Renal cortical epithelial cell (primary cell): ENCODE measurements at regions not wholly inside any gene's neighbourhood (a gene's known extent, or its start where the extent isn't known, plus 50 kb on each side); places are given as distances from the start of the nearest gene placed in this dataset.
"Not testable (repeated sequence)": the region's sequence is repeated elsewhere in the genome, so short reads cannot be mapped to it uniquely, and the experiment has no call there.

Experiments
- DNase-seq: peaks from one replicate; pipeline ENCODE4 v3.0.0-alpha.2; 2011; ENCODE audit warnings: low read depth

DNA sequence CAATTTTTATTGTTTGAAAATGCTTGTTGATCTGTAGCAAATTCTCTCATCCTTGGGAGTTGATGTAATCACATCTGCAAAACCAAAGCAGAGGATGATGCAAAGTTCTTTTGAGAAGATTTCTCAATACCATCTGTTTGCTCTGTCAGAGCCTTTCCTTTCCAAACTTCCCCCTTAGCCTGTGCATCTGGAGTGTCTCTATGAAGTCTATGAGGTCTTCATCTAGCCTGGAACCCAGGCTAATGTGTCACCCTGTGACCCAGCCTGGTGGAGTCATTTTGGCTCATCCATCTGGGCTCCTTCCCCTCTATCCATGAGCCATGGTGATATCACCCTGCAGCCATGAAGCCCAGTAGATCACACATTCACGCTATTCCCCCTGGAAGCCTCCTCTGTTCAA is 123.2 kb upstream of the SLC7A14 start:
- no peak for DNase-seq

DNA sequence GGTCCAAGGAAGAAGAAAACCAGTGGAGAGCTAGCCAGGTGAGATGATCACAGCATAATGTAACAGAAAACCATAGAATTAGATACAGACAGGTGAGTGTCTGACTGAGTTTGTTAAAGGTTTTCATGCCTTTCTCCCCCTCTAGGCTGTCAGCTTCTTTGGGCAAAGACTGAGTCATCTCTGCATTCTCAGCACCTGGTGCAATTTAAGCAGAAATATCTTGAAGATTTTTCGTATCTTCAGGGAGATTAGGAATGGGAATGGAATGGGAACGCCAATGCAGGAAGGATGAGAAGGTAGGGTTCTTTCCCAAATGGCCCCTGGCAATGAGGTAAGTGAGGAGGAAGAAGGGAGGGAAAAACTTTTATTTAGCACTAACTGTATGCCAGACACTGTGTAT is 122.0 kb upstream of the SLC7A14 start:
- no peak for DNase-seq

- no peak for DNase-seq
Observed at GRCh38 chr3:170705131-170705530, 119.3 kb upstream of the SLC7A14 start.

DNA sequence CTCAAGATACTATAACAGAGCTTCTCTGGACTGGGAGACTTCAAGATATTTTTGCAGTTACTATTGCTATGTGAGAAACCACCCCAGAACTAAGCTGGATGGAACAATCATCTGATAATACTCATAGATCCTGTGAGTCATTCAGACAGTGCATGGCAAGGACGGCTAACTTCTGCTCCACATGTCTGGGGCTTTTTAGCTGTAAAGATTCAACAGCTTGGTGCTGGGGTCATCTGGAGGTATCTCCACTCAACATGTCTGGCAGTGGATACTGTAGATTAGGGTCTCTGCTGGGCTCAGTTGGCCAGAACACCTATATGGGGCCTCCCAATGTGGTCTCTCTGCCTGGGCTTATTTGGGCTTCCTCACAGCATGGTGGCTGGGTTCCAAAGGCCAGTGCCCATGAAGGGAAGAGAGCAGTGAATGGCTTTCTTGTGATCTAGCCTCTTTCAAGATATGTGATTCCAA is 117.3 kb upstream of the SLC7A14 start:
- DNase-seq = peak; percentile 26

DNA sequence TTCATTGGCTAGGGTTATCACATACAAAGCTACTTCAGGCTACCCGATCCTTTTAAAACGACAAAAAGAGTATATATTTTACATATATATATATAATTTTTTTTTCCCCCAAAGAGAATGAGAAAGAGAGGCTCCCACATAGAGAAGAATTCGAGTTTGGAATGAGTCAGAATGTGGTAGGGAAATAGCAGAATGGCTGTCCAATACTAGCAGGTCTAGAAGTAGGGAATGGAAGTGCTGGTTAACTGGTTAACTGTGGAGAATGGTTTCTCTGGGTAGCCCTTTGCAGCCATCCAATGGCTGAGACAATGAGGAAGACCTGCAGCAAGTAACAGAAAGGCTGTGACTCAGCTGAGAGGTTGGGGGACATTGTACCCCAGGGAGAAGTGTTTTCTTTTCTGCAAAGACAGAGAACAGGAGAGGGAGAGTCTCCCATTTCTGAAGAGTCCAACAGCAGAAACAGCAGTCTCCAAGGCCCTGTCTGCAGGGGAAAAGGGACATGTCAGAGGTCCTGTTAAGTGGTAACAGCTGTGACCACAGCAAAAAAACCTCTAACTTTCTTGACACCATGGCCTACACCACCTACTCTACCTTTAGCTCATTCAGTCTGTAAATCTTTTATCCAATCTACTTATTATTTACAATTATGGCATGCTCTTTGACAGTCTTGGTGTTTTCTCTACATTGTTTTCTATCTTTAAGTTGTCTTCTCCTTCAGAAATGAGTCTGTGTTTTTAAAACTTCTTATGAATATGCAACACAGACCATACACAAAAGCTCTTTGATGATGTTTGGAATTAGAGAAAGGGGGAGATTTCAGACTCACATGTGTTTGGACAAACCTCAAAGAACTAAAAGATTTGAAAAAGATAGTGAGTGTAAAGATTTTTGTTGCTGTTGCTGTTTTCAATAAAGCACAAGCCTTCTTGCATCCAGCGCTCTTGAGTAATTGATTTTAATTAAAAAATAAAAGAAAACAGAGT is 116.1 kb upstream of the SLC7A14 start:
- DNase-seq = no peak

GRCh38 chr3:170700054-170700404 is 114.2 kb upstream of the SLC7A14 start:
- DNase-seq = no peak

DNA sequence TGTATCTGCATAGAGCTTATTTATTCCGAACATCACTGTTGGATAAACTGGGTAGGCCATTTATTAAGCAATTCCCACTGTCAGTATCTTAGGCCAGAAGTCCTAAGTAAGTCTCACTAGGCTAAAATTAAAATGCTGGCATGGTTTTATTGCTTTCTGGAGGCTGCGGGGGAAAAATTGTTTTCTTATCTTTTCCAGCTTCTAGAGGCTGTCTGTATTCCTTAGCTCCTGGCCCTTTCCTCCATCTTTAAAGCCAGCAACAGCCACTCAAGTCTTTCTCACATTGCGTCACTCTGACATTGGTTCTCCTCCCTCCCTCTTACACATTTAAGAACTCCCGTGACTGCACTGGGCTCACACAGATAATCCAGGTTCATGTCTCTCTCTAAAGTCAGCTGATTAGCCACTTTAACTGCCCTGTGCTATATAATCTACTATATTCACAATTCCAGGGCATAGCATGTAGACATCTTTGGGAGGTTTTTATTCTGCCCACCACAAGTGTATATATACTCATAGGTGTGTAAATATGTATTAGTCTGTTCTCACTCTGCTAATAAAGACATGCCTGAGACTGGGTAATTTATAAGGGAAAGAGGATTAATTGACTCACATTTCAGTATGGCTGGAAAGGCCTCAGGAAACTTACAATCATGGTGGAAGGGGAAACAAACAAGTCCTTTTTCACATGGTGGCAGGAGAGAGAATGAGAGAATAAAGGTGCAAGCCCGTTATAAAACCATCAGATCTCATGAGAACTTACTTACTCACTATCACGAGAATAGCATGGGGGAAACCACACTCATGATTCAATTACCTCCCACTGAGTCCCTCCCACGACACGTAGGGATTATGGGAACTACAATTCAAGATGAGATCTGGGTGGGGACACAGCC is 113.5 kb upstream of the SLC7A14 start:
- DNase-seq = no peak

GRCh38 chr3:170697908-170698307 is 112.0 kb upstream of the SLC7A14 start:
- DNase-seq = no peak

DNA sequence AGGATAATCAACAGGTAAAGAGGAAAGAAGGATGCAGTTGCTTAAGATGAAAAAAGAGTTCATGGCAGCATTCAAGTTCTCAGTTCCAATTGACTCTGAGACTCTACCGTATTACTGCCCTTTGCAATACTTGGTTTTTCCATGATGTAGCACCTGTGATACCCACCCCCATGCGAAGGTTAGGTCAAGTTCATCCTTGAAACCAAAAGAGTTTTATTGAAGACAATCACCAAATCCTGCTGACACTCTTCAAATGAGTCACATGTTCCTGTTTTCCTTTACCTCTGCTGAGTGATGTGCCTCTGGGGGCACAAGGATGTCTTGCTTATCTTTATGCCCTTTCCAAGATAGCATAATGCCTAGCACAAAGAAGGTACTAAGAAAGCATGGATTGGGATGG is 111.3 kb upstream of the SLC7A14 start:
- no peak for DNase-seq

DNA sequence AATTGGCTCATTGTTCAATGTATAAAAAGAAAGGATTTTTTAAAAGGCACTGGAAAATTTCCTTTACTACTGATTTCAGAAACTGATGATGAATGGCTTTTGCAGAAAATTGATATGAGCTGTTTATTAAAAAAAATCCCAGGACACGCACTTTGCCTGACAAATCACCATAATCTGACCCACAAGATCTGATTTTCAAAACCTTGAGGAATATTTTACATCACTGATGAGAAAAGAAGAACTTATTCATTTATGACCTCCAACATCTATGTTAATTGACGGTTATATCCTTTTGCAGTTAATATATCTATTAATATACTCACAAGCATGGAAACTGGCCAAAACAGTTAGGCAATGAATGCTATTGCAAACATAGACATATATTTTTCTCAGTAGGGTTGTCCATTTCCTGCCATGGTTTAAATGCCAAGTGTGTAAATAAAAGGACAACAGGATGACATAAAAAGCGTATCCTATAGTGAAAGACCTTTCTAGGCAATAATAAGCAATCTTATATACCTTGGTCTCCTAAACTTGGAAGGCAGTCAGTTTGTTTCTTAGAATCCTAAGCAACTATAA is 109.7 kb upstream of the SLC7A14 start:
- DNase-seq = no peak

DNA sequence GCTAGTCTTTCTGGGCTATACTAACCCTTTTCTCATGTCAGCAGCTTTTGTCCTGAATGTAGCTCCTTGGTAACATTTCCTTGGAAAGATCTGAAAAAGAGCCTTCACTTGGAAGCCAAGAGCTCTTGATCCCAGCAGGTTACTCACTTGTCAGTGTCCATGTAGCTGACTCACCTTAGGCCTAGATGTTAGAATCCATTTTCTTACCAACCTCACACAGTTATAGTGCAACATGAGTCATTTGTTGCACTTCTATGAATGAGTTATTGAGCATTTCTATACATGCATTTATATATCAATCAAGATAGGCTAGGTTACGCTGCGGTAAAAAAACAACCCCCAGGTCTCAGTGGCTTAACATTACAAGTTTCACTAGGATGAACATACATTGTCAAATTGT is 106.8 kb upstream of the SLC7A14 start:
- peak; percentile 61 for DNase-seq

DNA sequence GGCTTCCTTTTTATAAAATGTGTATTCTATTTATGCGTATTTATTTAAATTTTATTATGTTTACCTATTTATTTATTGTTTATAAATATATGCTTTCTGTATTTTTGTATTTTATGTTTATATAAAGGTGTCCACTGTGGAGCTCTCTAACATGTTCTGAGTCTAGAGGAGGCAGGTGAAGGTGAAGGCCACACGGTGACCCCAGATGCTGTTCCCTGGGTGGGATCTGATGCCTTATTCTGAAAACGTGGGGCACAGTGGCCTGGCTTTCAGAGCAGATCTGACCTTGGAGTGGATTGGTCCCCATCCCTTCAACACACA is 104.7 kb upstream of the SLC7A14 start:
- DNase-seq = no peak

GRCh38 chr3:170689893-170690660 is 104.2 kb upstream of the SLC7A14 start:
- peak; percentile 15 for DNase-seq

GRCh38 chr3:170689296-170689829 is 103.5 kb upstream of the SLC7A14 start:
- peak; percentile 90 for DNase-seq

- DNase-seq = not testable (repeated sequence)
Observed at GRCh38 chr3:170688222-170688621, 102.3 kb upstream of the SLC7A14 start.

- no peak for DNase-seq
Observed at GRCh38 chr3:170680593-170680992, 94.7 kb upstream of the SLC7A14 start.

GRCh38 chr3:170679190-170679589 is 93.3 kb upstream of the SLC7A14 start:
- DNase-seq = no peak

GRCh38 chr3:170670504-170670903 is 84.6 kb upstream of the SLC7A14 start:
- DNase-seq = no peak

GRCh38 chr3:170662986-170663385 is 77.1 kb upstream of the SLC7A14 start:
- not testable (repeated sequence) for DNase-seq

DNA sequence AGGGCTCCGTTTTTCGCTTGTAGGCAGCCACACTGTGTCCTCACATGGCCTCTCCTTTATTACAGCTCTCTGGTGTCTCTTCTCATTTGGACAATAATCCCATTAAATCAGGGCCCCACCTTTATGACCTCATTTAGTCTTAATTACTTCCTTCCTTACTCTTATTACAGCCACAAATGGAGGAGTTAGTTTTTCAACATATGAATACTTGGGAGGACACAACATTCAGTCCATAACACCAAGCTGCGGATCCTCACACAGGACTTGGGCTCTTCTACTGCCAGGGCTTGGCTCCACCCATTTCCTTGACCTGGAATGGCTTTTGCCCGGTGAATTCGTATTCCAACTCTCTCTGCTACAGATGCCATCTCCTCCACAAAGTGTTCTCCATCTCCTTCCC is 74.3 kb upstream of the SLC7A14 start:
- DNase-seq = no peak

- no peak for DNase-seq
Observed at GRCh38 chr3:170657312-170657711, 71.4 kb upstream of the SLC7A14 start.
